ENCODE measurements at regions not wholly inside any gene's neighbourhood (a gene's known extent, or its start where the extent isn't known, plus 50 kb on each side); places are given as distances from the start of the nearest gene placed in this dataset.
A peak's percentile ranks its signal among the peaks of the same experiment; 100 is the strongest.

DNA sequence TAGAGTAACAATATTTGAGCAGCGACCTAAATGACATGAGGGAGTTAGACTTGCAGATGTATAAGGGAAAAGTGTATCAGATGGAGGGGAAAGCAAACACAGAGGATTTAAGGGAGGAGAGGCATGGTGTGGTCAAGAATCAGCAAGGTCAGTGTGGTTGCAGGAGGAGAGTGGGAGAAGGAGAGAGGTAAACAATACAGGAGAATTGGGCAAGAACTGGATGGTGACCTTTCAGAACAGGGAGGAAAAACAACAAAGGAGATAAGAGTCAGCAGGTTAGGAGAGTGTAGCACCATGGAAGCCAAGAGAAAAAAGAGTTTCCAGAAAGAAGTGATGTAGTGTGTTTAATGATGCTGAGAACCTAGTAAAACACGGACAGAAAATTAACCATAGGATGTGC lies 178.5 kb downstream of the PAPSS1 start:
- no peak for DNase-seq
- no peak overlapping the region for H3K4me3 ChIP-seq
- H3K4me1 ChIP-seq: no peaks in the 10 kb centered on the region
- H3K27ac ChIP-seq: no peak overlapping the region
- no peaks in the 10 kb centered on the region for H3K9me3 ChIP-seq
- intact Hi-C loops (cut with DNase I; ENCODE audit: low total_unique reads): no loop called here
- TF ChIP-seq, protein P1, sequence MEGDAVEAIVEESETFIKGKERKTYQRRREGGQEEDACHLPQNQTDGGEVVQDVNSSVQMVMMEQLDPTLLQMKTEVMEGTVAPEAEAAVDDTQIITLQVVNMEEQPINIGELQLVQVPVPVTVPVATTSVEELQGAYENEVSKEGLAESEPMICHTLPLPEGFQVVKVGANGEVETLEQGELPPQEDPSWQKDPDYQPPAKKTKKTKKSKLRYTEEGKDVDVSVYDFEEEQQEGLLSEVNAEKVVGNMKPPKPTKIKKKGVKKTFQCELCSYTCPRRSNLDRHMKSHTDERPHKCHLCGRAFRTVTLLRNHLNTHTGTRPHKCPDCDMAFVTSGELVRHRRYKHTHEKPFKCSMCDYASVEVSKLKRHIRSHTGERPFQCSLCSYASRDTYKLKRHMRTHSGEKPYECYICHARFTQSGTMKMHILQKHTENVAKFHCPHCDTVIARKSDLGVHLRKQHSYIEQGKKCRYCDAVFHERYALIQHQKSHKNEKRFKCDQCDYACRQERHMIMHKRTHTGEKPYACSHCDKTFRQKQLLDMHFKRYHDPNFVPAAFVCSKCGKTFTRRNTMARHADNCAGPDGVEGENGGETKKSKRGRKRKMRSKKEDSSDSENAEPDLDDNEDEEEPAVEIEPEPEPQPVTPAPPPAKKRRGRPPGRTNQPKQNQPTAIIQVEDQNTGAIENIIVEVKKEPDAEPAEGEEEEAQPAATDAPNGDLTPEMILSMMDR (IDR thresholded peaks at IDR 0.05): no peak
- no peaks in the 10 kb centered on the region for H3K36me3 ChIP-seq
- no peaks in the 10 kb centered on the region for H3K27me3 ChIP-seq

GRCh38 chr4:107531927-107532326 lies 188.1 kb downstream of the PAPSS1 start:
- Histone ChIP-seq H3K4me3 (no peak overlapping the region), H3K4me1 (no peaks in the 10 kb centered on the region), H3K27me3 (no peaks in the 10 kb centered on the region), H3K36me3 (no peaks in the 10 kb centered on the region), H3K9me3 (no peaks in the 10 kb centered on the region), H3K27ac (no peak overlapping the region)
- TF ChIP-seq, protein P1 (IDR thresholded peaks at IDR 0.05): no peak
- no peak for DNase-seq
- intact Hi-C loops (cut with DNase I; ENCODE audit: low total_unique reads): no loop called here

- intact Hi-C loops (cut with DNase I; ENCODE audit: low total_unique reads): no loop called here
- Histone ChIP-seq H3K27me3 (no peaks in the 10 kb centered on the region), H3K36me3 (no peaks in the 10 kb centered on the region), H3K27ac (no peak overlapping the region), H3K9me3 (no peaks in the 10 kb centered on the region), H3K4me3 (no peak overlapping the region), H3K4me1 (no peaks in the 10 kb centered on the region)
- TF ChIP-seq, protein P1 (IDR thresholded peaks at IDR 0.05): no peak
- DNase-seq: no peak
Observed at GRCh38 chr4:107520368-107520767, 199.7 kb downstream of the PAPSS1 start.

DNA sequence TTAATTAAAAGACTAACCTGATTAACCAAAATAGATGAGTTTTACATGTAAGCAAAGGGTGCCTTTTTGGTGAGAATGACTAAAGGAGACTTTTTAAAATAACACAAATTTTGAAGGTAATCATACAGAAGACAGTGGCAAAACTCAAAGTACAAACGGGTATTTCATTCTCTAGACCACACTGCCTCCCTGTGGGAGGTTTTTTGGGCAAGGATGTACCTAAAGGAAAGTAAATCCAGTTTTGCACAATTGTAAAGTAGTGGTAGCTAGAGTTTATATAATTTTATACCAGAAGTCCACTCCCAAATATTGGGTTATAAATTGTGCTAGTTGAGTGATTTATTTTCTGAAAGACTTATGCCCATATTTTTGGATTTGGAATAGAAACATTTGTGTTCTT lies 201.0 kb downstream of the PAPSS1 start:
- intact Hi-C loops (cut with DNase I; ENCODE audit: low total_unique reads): no loop called here

GRCh38 chr4:107518076-107518475 lies 202.0 kb downstream of the PAPSS1 start:
- TF ChIP-seq, protein P1 (IDR thresholded peaks at IDR 0.05): no peak
- H3K36me3 ChIP-seq: no peaks in the 10 kb centered on the region
- H3K27ac ChIP-seq: no peak overlapping the region
- intact Hi-C loops (cut with DNase I; ENCODE audit: low total_unique reads): no loop called here
- H3K4me3 ChIP-seq: no peak overlapping the region
- H3K9me3 ChIP-seq: no peaks in the 10 kb centered on the region
- no peak for DNase-seq
- no peaks in the 10 kb centered on the region for H3K27me3 ChIP-seq
- H3K4me1 ChIP-seq: no peaks in the 10 kb centered on the region

More for the DNA sequence above, 201.0 kb downstream of the PAPSS1 start:
- no peaks in the 10 kb centered on the region for H3K36me3 ChIP-seq
- no peaks in the 10 kb centered on the region for H3K9me3 ChIP-seq
- TF ChIP-seq, protein P1 (IDR thresholded peaks at IDR 0.05): peak; percentile 8 to 24
- no peaks in the 10 kb centered on the region for H3K4me1 ChIP-seq
- no peak for DNase-seq
- H3K27ac ChIP-seq: no peak overlapping the region
- no peak overlapping the region for H3K4me3 ChIP-seq
- H3K27me3 ChIP-seq: no peaks in the 10 kb centered on the region

DNA sequence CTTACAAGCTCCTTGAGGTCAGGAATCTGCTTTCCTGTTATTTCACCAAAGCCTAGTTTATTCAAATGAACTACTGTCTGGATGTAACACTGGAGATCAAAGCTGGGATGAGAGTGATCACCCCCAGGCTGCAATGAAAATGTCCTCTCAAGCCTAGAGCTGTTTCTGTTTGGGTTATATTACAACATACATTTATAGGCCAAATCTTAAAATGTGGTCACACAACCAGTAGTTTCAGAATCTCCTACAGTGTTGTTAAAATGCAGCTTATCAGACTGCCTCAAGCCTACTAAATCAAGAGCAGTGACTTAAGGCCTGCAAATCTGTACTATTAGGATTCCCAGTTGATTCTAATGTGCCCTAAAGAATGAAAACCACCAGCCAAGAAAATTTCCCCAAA lies 207.5 kb downstream of the PAPSS1 start:
- no peaks in the 10 kb centered on the region for H3K4me1 ChIP-seq
- no peaks in the 10 kb centered on the region for H3K9me3 ChIP-seq
- H3K4me3 ChIP-seq: no peak overlapping the region
- no peaks in the 10 kb centered on the region for H3K36me3 ChIP-seq
- intact Hi-C loops (cut with DNase I; ENCODE audit: low total_unique reads): no loop called here
- no peak for DNase-seq
- H3K27ac ChIP-seq: no peak overlapping the region
- no peaks in the 10 kb centered on the region for H3K27me3 ChIP-seq
- TF ChIP-seq, protein P1 (IDR thresholded peaks at IDR 0.05): no peak
